Smooth muscle cell (in vitro differentiated cells): ENCODE measurements at regions not wholly inside any gene's neighbourhood (a gene's known extent, or its start where the extent isn't known, plus 50 kb on each side); places are given as distances from the start of the nearest gene placed in this dataset.

ENCODE experiments used
- DNase-seq: peaks from one replicate; lab custom pipeline; 2025; ENCODE audit not compliant: unreplicated experiment; lab: John Stamatoyannopoulos, UW
- H2AFZ ChIP-seq: fragments of 200-600 bp; sonication (generic); 2 replicates; pipeline ENCODE4 v1.6.0; 2016; ENCODE audit warnings: antibody characterized with exemption, low read depth, mild to moderate bottlenecking
- H3F3A ChIP-seq: fragments of 200-600 bp; sonication (generic); 2 replicates; pipeline ENCODE4 v1.6.0; 2017; ENCODE audit warnings: antibody characterized with exemption, low read depth
- H3K27ac ChIP-seq: fragments of 200-600 bp; sonication (generic); 2 replicates; pipeline ENCODE4 v1.5.1; 2016; ENCODE audit warnings: low read depth, mild to moderate bottlenecking
- H3K27me3 ChIP-seq: fragments of 200-600 bp; sonication (generic); 2 replicates; pipeline ENCODE4 v1.6.1; 2016; ENCODE audit warnings: low read depth, mild to moderate bottlenecking
- H3K36me3 ChIP-seq: fragments of 200-600 bp; sonication (generic); 2 replicates; pipeline ENCODE4 v1.5.1; 2016; ENCODE audit warnings: low read depth
- H3K4me1 ChIP-seq: fragments of 200-600 bp; sonication (generic); 2 replicates; pipeline ENCODE4 v1.5.1; 2016; ENCODE audit warnings: low read depth
- H3K4me2 ChIP-seq: fragments of 200-600 bp; sonication (generic); 2 replicates; pipeline ENCODE4 v1.6.0; 2016; ENCODE audit warnings: mild to moderate bottlenecking
- H3K4me3 ChIP-seq: fragments of 200-600 bp; sonication (generic); 2 replicates; pipeline ENCODE4 v1.5.1; 2016; ENCODE audit warnings: mild to moderate bottlenecking
- H3K79me2 ChIP-seq: fragments of 200-600 bp; sonication (generic); 2 replicates; pipeline ENCODE4 v1.6.0; 2016; ENCODE audit warnings: low read depth, mild to moderate bottlenecking
- H3K9ac ChIP-seq: fragments of 200-600 bp; sonication (generic); 2 replicates; pipeline ENCODE4 v1.6.0; 2016; ENCODE audit warnings: low read depth
- H3K9me3 ChIP-seq: fragments of 200-600 bp; sonication (generic); replicated peaks from 2 replicates; pipeline ENCODE4 v1.5.1; 2016; ENCODE audit warnings: low read depth
- H4K20me1 ChIP-seq: fragments of 200-600 bp; sonication (generic); 2 replicates; pipeline ENCODE4 v1.6.0; 2016; ENCODE audit warnings: low read depth
- WGBS: methylation state at CpG from one replicate; pipeline ENCODE4 v1.1.7; 2016; ENCODE audit warnings: low lambda C conversion rate; 5-methylcytosine and 5-hydroxymethylcytosine counted together
- TF ChIP-seq, protein P1 (sequence below): fragments of 200-600 bp; sonication (generic); IDR thresholded peaks from 2 replicates; pipeline ENCODE4 v1.5.1; 2017; ENCODE audit warnings: borderline replicate concordance, mild to moderate bottlenecking, antibody characterized with exemption; ENCODE audit not compliant: insufficient read depth, poor library complexity, severe bottlenecking

GRCh38 chr3:74518610-74519009, 95.8 kb downstream of the CNTN3 start:
- Histone ChIP-seq H3K36me3 (no peaks in the 10 kb centered on the region), H4K20me1 (no peaks in the 10 kb centered on the region), H3K4me3 (no peak overlapping the region), H3K9ac (no peak overlapping the region), H3K27me3 (peaks cover 5% of the 10 kb centered on the region), H3K9me3 (no peaks in the 10 kb centered on the region), H3K4me1 (no peaks in the 10 kb centered on the region), H3K79me2 (no peaks in the 10 kb centered on the region), H3K4me2 (no peak overlapping the region), H3F3A (no peaks in the 10 kb centered on the region), H3K27ac (no peak overlapping the region), H2AFZ (no peak overlapping the region)
- TF ChIP-seq, protein P1, sequence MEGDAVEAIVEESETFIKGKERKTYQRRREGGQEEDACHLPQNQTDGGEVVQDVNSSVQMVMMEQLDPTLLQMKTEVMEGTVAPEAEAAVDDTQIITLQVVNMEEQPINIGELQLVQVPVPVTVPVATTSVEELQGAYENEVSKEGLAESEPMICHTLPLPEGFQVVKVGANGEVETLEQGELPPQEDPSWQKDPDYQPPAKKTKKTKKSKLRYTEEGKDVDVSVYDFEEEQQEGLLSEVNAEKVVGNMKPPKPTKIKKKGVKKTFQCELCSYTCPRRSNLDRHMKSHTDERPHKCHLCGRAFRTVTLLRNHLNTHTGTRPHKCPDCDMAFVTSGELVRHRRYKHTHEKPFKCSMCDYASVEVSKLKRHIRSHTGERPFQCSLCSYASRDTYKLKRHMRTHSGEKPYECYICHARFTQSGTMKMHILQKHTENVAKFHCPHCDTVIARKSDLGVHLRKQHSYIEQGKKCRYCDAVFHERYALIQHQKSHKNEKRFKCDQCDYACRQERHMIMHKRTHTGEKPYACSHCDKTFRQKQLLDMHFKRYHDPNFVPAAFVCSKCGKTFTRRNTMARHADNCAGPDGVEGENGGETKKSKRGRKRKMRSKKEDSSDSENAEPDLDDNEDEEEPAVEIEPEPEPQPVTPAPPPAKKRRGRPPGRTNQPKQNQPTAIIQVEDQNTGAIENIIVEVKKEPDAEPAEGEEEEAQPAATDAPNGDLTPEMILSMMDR, result no peak
- no peak for DNase-seq

DNA sequence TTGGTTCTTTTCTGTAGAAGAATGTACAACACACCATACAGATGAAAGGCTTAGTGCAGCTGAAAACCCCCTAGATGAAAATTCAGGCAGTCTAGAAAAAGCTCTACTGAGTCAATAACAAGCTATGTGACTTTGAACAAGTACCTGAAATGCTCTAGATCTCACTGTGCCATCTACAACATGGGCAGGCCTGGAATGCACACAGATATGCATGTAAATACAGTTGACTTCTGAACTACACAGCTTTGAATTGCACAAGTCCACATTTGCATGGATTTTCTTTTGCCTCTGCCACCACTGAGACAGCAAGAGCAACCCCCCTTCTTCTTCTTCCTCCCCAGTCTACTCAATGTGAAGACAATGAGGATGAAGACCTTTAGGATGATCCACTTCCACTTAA, 98.4 kb downstream of the CNTN3 start:
- DNase-seq, result no peak
- no peak overlapping the region for H3K4me3 ChIP-seq
- H2AFZ ChIP-seq, result no peak overlapping the region
- H3K9ac ChIP-seq, result no peak overlapping the region
- peaks cover 5% of the 10 kb centered on the region for H3K27me3 ChIP-seq
- H3K79me2 ChIP-seq, result no peaks in the 10 kb centered on the region
- H3F3A ChIP-seq, result no peaks in the 10 kb centered on the region
- no peak overlapping the region for H3K4me2 ChIP-seq
- no peaks in the 10 kb centered on the region for H4K20me1 ChIP-seq
- TF ChIP-seq, protein P1, result no peak
- no peak overlapping the region for H3K27ac ChIP-seq
- H3K9me3 ChIP-seq, result no peaks in the 10 kb centered on the region
- H3K4me1 ChIP-seq, result no peaks in the 10 kb centered on the region
- H3K36me3 ChIP-seq, result no peaks in the 10 kb centered on the region

DNA sequence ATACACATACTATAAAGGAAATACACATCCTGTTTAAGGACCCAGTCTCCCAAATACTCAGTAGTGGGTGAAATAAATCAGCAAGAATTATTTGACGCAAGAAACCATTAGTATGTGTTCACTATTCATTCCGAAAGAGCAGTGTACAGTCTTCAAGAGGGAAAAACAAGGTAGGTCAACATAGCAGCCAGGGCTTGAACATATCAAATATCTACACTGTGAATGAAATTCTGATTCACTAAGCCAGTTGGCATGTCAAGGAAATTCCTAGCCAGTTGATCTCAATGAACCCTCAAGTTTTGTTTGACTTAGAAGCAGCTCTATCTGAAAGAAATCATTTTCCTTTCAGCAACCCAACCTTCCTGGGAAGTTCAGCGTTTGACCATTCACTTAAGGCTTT, 99.0 kb downstream of the CNTN3 start:
- no peaks in the 10 kb centered on the region for H3K79me2 ChIP-seq
- DNase-seq, result no peak
- H3K27ac ChIP-seq, result no peak overlapping the region
- H3K4me1 ChIP-seq, result no peaks in the 10 kb centered on the region
- TF ChIP-seq, protein P1, result no peak
- no peak overlapping the region for H3K9ac ChIP-seq
- no peaks in the 10 kb centered on the region for H3F3A ChIP-seq
- no peaks in the 10 kb centered on the region for H3K36me3 ChIP-seq
- H4K20me1 ChIP-seq, result no peaks in the 10 kb centered on the region
- H3K9me3 ChIP-seq, result no peaks in the 10 kb centered on the region
- H2AFZ ChIP-seq, result no peak overlapping the region
- no peak overlapping the region for H3K4me2 ChIP-seq
- H3K4me3 ChIP-seq, result no peak overlapping the region
- WGBS, result 94% methylated on average over 3 of the region's 3 CpGs
- no peaks in the 10 kb centered on the region for H3K27me3 ChIP-seq

GRCh38 chr3:74511078-74511477, 103.4 kb downstream of the CNTN3 start:
- no peaks in the 10 kb centered on the region for H3K79me2 ChIP-seq

More at GRCh38 chr3:74511078-74511477, 103.4 kb downstream of the CNTN3 start:
- Histone ChIP-seq H3K4me3 (no peak overlapping the region), H3K9ac (no peak overlapping the region), H4K20me1 (no peaks in the 10 kb centered on the region), H3K9me3 (no peaks in the 10 kb centered on the region), H3K4me1 (no peaks in the 10 kb centered on the region), H3K27me3 (no peaks in the 10 kb centered on the region), H2AFZ (no peak overlapping the region), H3K27ac (no peak overlapping the region), H3F3A (no peaks in the 10 kb centered on the region), H3K4me2 (no peak overlapping the region), H3K36me3 (no peaks in the 10 kb centered on the region)
- TF ChIP-seq, protein P1, result no peak
- DNase-seq, result no peak
